Choroid plexus epithelial cell (primary cell): ENCODE measurements at regions not wholly inside any gene's neighbourhood (a gene's known extent, or its start where the extent isn't known, plus 50 kb on each side); places are given as distances from the start of the nearest gene placed in this dataset.
"Not testable (repeated sequence)": the region's sequence is repeated elsewhere in the genome, so short reads cannot be mapped to it uniquely, and the experiment has no call there.

Experiments used
- DNase-seq: peaks from one replicate; pipeline ENCODE4 v3.0.0-alpha.2; 2010; ENCODE audit warnings: low read depth
- H3K4me3 ChIP-seq: 2 replicates; pipeline ENCODE4 v1.5.1; 2011; ENCODE audit warnings: low read depth, mild to moderate bottlenecking, control low read depth, low read length, moderate library complexity
- CTCF ChIP-seq: conservative IDR thresholded peaks from 2 replicates; pipeline ENCODE4 v1.5.1; 2011; ENCODE audit warnings: low read depth, mild to moderate bottlenecking, control low read depth, inconsistent platforms, low read length, moderate library complexity

GRCh38 chr9:95788521-95788991 is 86.9 kb upstream of the ERCC6L2 start:
- no peak overlapping the region for H3K4me3 ChIP-seq
- no peak for DNase-seq
- TF ChIP-seq CTCF: no peak

DNA sequence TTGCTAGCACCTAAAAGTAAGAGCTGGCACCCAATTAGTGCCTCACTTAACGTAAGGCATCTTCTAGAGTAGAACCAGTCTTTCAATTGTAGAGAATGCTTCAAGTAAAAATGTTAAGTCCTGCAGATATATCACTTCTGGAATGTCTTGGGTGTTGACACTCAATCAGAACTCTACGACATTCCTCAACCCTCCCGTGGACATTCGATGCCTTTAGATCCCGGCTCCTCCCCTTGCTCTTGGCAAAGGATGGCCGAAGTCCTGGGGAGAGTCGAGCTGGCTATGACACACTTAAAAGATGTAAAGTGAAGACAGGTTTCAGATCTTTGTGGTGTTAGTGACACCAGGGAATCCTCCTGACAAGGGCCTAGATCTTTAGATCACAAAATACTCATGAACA is 87.5 kb upstream of the ERCC6L2 start:
- TF ChIP-seq CTCF: no peak
- no peak for DNase-seq
- no peak overlapping the region for H3K4me3 ChIP-seq

GRCh38 chr9:95785209-95785608 is 90.3 kb upstream of the ERCC6L2 start:
- no peak overlapping the region for H3K4me3 ChIP-seq
- TF ChIP-seq CTCF: no peak
- DNase-seq: no peak

DNA sequence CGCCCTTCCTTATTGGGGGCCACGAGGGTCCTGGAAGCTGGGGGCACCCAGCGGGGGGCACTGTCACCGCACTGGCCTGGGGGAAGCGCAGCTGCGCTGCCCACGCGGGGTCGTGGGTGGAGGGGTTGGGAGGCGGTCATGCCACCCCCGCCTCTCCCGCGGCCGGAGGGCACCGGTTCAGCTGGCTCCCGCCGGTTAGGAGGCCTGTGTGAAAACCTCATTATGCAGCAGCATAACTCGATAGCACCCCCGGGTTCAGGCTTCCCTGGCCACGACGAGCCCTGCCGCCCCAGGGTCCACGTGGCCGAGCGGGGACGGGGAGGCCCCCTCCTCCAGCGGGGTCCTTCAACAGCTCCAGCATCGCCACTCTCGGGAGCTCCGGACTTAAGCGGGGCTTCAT is 91.2 kb upstream of the ERCC6L2 start:
- no peak for DNase-seq
- TF ChIP-seq CTCF: no peak
- H3K4me3 ChIP-seq: no peak overlapping the region

DNA sequence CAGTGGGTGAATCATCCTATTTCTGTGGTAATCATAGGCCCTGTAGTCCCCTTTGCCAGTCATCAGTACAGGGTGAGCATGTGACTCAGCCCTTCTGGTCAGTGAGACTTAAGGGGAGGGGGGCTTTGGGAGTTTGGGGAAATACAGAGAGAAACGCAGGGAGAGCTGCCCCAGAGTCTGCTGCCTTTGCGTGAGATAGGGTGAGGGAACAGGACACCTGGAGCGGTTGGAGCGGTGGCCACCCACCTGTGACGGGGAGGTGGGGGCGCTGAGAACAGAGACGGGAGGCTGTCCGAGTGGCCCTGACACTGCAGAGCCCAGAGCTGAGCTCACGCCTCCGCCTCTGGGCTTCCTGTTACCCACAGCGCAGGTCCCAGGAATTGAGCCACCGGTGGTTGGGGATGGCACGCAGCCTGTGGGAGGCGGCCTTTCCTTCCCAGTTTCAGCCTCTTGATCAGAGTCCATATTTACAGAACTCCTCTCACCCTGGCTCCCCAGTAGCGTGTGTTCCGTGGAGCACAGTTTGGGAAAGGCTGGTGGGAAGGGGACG is 92.0 kb upstream of the ERCC6L2 start:
- no peak overlapping the region for H3K4me3 ChIP-seq
- DNase-seq: peak; percentile 38
- TF ChIP-seq CTCF: no peak

DNA sequence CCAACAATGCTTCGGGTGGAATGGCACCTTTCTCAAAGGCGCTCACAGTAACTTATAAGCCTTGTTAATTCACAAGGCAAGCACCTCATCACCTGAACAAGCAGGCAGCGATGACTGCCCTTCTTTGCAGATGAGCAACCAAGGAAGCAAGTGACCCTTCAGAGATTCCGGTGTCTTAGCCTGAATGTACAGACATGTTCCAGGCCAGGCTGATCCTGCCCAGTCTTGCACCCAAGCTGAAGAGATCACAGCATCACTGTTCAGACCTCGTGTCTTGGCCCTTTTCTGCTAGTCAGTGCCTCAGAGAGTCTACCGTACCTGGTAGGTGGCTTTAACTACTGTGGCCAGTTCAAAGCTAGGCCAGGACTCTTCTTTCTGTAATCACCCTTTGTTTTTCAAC is 94.7 kb upstream of the ERCC6L2 start:
- H3K4me3 ChIP-seq: no peak overlapping the region
- TF ChIP-seq CTCF: no peak
- no peak for DNase-seq

GRCh38 chr9:95780121-95780520 is 95.4 kb upstream of the ERCC6L2 start:
- no peak for DNase-seq
- TF ChIP-seq CTCF: no peak
- H3K4me3 ChIP-seq: no peak overlapping the region

GRCh38 chr9:95779597-95779996 is 95.9 kb upstream of the ERCC6L2 start:
- not testable (repeated sequence) for H3K4me3 ChIP-seq, DNase-seq
